ENCODE measurements at regions not wholly inside any gene's neighbourhood (a gene's known extent, or its start where the extent isn't known, plus 50 kb on each side); places are given as distances from the start of the nearest gene placed in this dataset.

DNA sequence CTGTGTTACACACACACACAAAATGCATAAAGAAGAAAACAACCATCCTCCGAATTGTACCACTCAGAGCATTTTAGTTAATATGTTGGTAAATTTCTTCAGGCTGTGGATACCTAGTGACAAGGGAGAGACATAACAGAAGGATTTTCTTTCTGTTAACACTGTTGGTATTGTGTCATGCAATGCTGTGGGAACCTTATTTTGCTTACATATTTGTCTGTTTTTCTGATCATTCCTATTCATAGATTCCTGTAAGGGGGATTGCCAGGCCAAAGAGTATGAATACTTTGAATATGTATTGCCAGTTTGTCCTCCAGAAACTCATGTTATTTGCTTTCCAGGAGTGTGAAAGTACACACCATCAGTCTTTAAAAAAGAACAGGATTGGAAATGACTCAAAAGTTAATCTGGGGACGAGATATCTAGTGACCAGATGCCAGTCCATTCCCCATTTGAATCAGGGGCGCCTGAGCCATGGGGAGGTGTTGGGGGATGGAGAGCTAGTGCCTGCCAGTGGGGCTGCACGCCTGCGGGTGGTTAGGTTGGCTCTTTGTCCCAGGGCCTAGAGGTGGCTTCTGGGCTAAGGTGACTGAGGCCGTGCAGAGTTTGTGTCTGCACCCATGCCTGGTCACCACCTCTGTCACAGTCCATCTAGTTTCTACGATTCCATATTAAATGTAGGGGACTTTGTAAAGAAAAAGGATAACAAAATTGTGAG lies 142.0 kb downstream of the PTPN20 start:
- no peak for DNase-seq (ENCODE audit: low read depth, low spot score)

DNA sequence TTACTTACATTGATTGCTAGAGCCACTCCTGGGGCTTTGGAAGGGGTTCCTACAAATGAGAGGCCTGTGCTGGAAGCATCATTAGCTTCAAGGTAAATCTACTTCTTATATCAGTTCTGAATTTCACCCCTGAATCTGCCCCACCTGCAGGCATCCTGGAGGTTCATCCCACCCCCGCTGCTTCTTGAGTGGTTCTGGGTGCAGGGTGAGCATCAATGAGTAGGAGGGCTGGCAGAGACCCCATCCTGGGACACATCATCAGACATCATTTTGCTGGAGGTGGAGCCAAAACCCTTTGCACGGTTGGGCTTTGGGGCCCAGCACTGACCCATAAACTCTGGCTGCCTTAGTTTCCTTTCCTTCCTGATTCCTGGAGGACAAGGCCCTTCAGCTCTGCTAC lies 143.7 kb downstream of the PTPN20 start:
- DNase-seq (ENCODE audit: low read depth, low spot score), result no peak

GRCh38 chr10:47055386-47056246 lies 144.4 kb downstream of the PTPN20 start:
- no peak for DNase-seq (ENCODE audit: low read depth, low spot score)

DNA sequence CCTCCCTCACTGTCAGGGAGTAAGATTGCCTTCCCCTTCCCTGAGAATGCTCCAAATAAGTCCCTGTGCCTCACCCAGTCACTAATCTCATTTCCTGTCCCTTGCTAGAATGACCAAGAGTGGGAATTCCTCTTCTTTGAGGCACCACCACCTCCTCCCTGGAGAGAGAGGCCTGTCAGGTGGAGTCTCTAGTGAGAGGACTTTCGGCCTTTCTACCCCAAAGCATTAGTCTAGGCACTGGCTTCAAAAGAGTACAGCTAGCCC lies 145.0 kb downstream of the PTPN20 start:
- no peak for DNase-seq (ENCODE audit: low read depth, low spot score)

GRCh38 chr10:47057471-47057870 lies 146.2 kb downstream of the PTPN20 start:
- DNase-seq (ENCODE audit: low read depth, low spot score), result no peak

- DNase-seq (ENCODE audit: low read depth, low spot score), result no peak
Observed at GRCh38 chr10:47058032-47058702, 146.9 kb downstream of the PTPN20 start.

DNA sequence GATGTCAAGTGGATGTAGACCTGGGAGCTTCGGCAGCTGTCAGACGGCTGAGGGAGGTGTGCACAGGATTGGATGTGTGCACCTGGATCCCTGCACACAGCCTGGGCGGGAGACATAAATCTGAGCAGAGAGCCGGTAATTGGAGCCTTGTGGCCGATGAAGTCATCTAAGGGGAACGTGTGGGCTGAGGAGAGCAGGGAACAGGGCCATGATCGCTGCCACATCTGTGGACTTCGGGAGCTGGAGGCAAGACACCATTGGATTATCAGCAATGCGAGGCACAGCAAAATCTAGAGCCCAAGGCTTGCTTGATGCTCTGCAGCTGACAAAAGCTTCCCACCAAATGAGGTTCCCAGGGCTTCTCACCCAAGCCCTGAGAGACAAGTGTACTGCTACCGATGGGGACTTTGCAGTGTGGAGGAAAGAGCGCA lies 147.7 kb downstream of the PTPN20 start:
- DNase-seq (ENCODE audit: low read depth, low spot score), result no peak

GRCh38 chr10:47059606-47060311 lies 148.5 kb downstream of the PTPN20 start:
- no peak for DNase-seq (ENCODE audit: low read depth, low spot score)

GRCh38 chr10:47060356-47060755 lies 149.1 kb downstream of the PTPN20 start:
- no peak for DNase-seq (ENCODE audit: low read depth, low spot score)

DNA sequence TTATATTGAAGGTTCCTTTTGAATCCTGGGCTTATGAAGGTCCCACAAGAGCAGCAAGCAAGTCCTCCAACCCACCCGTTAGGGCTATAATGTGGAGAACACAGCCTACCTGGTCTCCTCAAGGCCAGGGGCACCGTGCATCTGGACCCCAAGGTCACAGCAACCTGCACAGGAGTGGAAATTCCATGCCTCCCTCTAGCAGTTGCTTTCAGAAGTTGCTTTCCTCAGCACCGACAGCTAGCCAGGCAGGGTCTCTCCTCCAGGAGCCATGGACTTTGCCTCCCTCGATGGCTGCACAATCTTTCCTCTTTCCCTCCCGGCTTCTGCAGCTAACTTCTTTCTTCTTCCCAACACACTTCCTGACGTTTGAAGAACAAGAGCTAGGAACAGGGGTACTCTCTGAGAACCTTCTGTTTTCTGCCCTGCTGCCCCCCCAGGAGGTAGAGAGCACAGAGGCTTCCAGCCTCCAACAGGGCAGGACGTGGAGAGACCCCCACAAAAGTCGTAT lies 149.8 kb downstream of the PTPN20 start:
- DNase-seq (ENCODE audit: low read depth, low spot score), result no peak

DNA sequence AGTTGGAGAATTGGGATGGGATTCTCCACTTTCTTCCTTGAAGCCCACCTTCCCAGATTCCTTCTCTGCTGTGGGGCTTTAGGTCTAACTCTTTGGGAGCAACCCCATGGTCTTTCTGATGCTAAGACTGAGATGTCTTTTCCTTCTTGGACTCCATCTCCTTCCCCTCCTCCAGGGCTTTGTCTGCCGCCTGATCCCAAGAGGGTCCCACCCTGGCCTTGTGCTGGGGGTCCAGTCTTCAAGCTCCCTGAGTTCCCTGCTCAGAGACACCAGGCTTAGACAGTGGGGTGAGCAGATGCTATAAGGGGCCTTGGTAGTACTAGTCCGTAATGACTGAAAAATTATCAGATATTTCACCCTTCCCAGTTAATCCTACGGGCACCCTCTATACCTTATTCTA lies 150.5 kb downstream of the PTPN20 start:
- no peak for DNase-seq (ENCODE audit: low read depth, low spot score)

- DNase-seq (ENCODE audit: low read depth, low spot score), result no peak
Observed at GRCh38 chr10:47062441-47063200, 151.4 kb downstream of the PTPN20 start.

- no peak for DNase-seq (ENCODE audit: low read depth, low spot score)
Observed at GRCh38 chr10:47063858-47064257, 152.6 kb downstream of the PTPN20 start.

GRCh38 chr10:47065903-47066302 lies 154.7 kb downstream of the PTPN20 start:
- no peak for DNase-seq (ENCODE audit: low read depth, low spot score)

- no peak for DNase-seq (ENCODE audit: low read depth, low spot score)
Observed at GRCh38 chr10:47067949-47068940, 157.0 kb downstream of the PTPN20 start.

- DNase-seq (ENCODE audit: low read depth, low spot score), result no peak
Observed at GRCh38 chr10:47070541-47070940, 159.3 kb downstream of the PTPN20 start.

DNA sequence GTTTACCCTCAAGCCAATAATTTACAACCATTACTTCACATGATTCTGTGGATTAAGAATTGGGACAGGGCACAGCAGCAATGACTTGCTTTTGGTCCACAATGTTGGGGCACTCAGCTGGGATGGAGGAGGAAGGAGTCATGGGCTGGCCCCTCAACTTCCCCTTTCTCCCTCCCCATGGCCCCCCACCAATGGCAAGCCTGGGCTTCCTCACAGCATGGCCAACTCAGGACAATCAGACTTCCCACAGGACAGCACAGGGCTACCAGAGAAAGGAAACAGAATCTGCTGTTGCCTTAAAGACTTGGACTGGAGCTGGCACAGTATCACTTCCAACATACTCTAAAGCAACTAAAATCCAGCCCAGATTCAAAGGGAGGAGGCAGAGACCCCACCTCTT lies 160.7 kb downstream of the PTPN20 start:
- no peak for DNase-seq (ENCODE audit: low read depth, low spot score)

DNA sequence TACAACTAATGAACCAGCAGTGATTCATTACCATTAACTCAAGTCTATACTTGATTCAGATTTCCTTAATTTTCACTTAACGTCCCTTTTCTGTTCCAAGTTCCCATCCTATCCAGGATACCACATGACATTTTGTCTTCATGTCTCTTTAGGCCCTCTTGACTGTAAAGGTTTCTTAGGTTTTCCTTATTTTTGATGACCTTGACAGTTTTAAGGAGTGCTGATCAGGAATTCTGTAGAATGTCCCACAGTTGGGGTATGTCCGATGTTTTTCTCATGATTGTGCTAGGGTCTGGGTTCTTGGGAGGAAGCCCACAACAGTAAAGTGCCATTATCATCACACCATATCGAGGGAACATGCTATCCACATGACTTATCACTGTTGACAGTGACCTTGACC lies 162.7 kb downstream of the PTPN20 start:
- no peak for DNase-seq (ENCODE audit: low read depth, low spot score)

- no peak for DNase-seq (ENCODE audit: low read depth, low spot score)
Observed at GRCh38 chr10:47076949-47077361, 165.7 kb downstream of the PTPN20 start.

DNA sequence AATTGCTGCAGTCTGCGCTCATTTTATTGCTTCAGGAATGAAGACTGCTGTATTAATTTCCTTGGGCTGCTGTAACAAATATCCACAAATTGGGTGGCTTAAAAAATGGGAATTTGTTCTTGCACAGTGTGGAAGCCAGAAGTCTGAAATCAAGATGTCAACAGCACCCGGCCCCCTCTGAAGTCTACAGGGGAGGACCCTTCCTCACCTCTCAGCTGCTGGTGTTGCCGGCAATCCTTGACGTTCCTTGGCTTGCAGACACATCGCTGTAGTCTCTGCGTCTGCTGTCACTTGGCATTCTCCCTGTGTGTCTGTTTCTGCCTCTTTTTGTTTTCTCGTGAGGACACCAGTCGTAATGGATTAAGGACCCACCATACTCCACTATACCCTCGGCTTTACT lies 166.2 kb downstream of the PTPN20 start:
- no peak for DNase-seq (ENCODE audit: low read depth, low spot score)

Data from smooth muscle cell of the brain vasculature (primary cell).